Calu3 (cell line): ENCODE measurements at regions not wholly inside any gene's neighbourhood (a gene's known extent, or its start where the extent isn't known, plus 50 kb on each side); places are given as distances from the start of the nearest gene placed in this dataset.

ENCODE experiments used
- BruUV-seq: library from RNA; stranded (reverse); fragments of 400-500 nt; replicated peaks from 2 replicates; lab custom pipeline; 2021; lab: Mats Ljungman, UMichigan
- CTCF ChIA-PET: fragments of 300-600 bp; sonication (Branson Sonifier 250); formaldehyde crosslinking; loops from one replicate; lab custom pipeline; 2022; ENCODE audit warnings: antibody characterized with exemption; lab: Charles Lee
- DNase-seq: peaks from one replicate; pipeline ENCODE4 v3.0.0; 2022
- H3K27ac Mint-ChIP-seq: one replicate; pipeline ENCODE4 v1.8.0; 2022; ENCODE audit warnings: mixed read lengths; ENCODE audit not compliant: unreplicated experiment
- H3K27me3 Mint-ChIP-seq: one replicate; pipeline ENCODE4 v1.8.0; 2022; ENCODE audit warnings: mixed read lengths; ENCODE audit not compliant: unreplicated experiment
- H3K36me3 Mint-ChIP-seq: one replicate; pipeline ENCODE4 v1.8.0; 2022; ENCODE audit warnings: mild to moderate bottlenecking, moderate library complexity, mixed read lengths; ENCODE audit not compliant: insufficient read depth, unreplicated experiment
- H3K4me1 Mint-ChIP-seq: one replicate; pipeline ENCODE4 v1.8.0; 2022; ENCODE audit warnings: mild to moderate bottlenecking, low read depth, mixed read lengths; ENCODE audit not compliant: unreplicated experiment
- H3K4me3 Mint-ChIP-seq: one replicate; pipeline ENCODE4 v1.8.0; 2022; ENCODE audit warnings: mild to moderate bottlenecking, low read depth, moderate library complexity, mixed read lengths; ENCODE audit not compliant: unreplicated experiment
- H3K9me3 Mint-ChIP-seq: one replicate; pipeline ENCODE4 v1.8.0; 2022; ENCODE audit warnings: low read depth, mixed read lengths; ENCODE audit not compliant: unreplicated experiment
- CTCF ChIP-seq: fragments of 200-600 bp; IDR thresholded peaks from one replicate; pipeline ENCODE4 v1.8.0; 2022; ENCODE audit warnings: antibody characterized with exemption; ENCODE audit not compliant: unreplicated experiment
- intact Hi-C: fragments of 100-400 bp; cut with micrococcal nuclease; formaldehyde crosslinking; loops from one replicate; pipeline ENCODE4 v1.10.0; 2022; ENCODE audit not compliant: unreplicated experiment

- H3K27me3 Mint-ChIP-seq = no peaks in the 10 kb centered on the region
- no TSS peak for BruUV-seq
- no peak overlapping the region for H3K4me3 Mint-ChIP-seq
- H3K27ac Mint-ChIP-seq = no peak overlapping the region
- no peak for DNase-seq
- H3K4me1 Mint-ChIP-seq = no peaks in the 10 kb centered on the region
- H3K36me3 Mint-ChIP-seq = no peaks in the 10 kb centered on the region
- CTCF ChIA-PET = interaction anchor here (0.6 kb wide), 1 partner anchor 1589 kb away, joined by 3 read pairs; no protein-coding TSS in a partner anchor
- intact Hi-C loops = no loop called here
- no peaks in the 10 kb centered on the region for H3K9me3 Mint-ChIP-seq
- TF ChIP-seq CTCF = no peak
Measured at GRCh38 chr3:104961851-104962250, 404.9 kb upstream of the ALCAM start.

GRCh38 chr3:104974316-104974715 is 392.4 kb upstream of the ALCAM start:
- no peaks in the 10 kb centered on the region for H3K4me1 Mint-ChIP-seq
- no peaks in the 10 kb centered on the region for H3K36me3 Mint-ChIP-seq
- H3K27ac Mint-ChIP-seq = no peak overlapping the region
- DNase-seq = no peak
- CTCF ChIA-PET = no interaction called here
- H3K27me3 Mint-ChIP-seq = no peaks in the 10 kb centered on the region
- no peak for TF ChIP-seq CTCF
- BruUV-seq = no TSS peak
- intact Hi-C loops = no loop called here
- no peak overlapping the region for H3K4me3 Mint-ChIP-seq
- peaks cover 7% of the 10 kb centered on the region for H3K9me3 Mint-ChIP-seq

- no peaks in the 10 kb centered on the region for H3K27me3 Mint-ChIP-seq
- intact Hi-C loops = no loop called here
- CTCF ChIA-PET = no interaction called here
- no peaks in the 10 kb centered on the region for H3K4me1 Mint-ChIP-seq
- no peak overlapping the region for H3K27ac Mint-ChIP-seq
- no peak overlapping the region for H3K4me3 Mint-ChIP-seq
- no TSS peak for BruUV-seq
- H3K36me3 Mint-ChIP-seq = no peaks in the 10 kb centered on the region
- no peak for DNase-seq
- peaks cover 6% of the 10 kb centered on the region for H3K9me3 Mint-ChIP-seq
- no peak for TF ChIP-seq CTCF
Measured at GRCh38 chr3:104977719-104978118, 389.0 kb upstream of the ALCAM start.

GRCh38 chr3:104982130-104982529 is 384.6 kb upstream of the ALCAM start:
- no peaks in the 10 kb centered on the region for H3K36me3 Mint-ChIP-seq
- no peak for TF ChIP-seq CTCF
- no peak for DNase-seq
- peaks cover 5% of the 10 kb centered on the region for H3K9me3 Mint-ChIP-seq
- no TSS peak for BruUV-seq
- CTCF ChIA-PET = no interaction called here
- H3K27ac Mint-ChIP-seq = no peak overlapping the region
- no peaks in the 10 kb centered on the region for H3K4me1 Mint-ChIP-seq
- no peaks in the 10 kb centered on the region for H3K27me3 Mint-ChIP-seq
- intact Hi-C loops = no loop called here
- no peak overlapping the region for H3K4me3 Mint-ChIP-seq
